Fibroblast of skin of left quadriceps (primary cell): ENCODE measurements at regions not wholly inside any gene's neighbourhood (a gene's known extent, or its start where the extent isn't known, plus 50 kb on each side); places are given as distances from the start of the nearest gene placed in this dataset.
"Not testable (repeated sequence)": the region's sequence is repeated elsewhere in the genome, so short reads cannot be mapped to it uniquely, and the experiment has no call there.

Experiments
- DNase-seq, 2 experiments: peaks; one replicate each; pipeline ENCODE4 v3.0.0-alpha.2; 2013; ENCODE audit warnings: low read depth in 2 of 2

- not testable (repeated sequence) for DNase-seq
Observed at GRCh38 chr3:75444634-75445033, 219.5 kb upstream of the FRG2C start.

- not testable (repeated sequence) for DNase-seq
Observed at GRCh38 chr3:75445234-75445633, 218.9 kb upstream of the FRG2C start.

- DNase-seq: not testable (repeated sequence)
Observed at GRCh38 chr3:75446948-75447347, 217.2 kb upstream of the FRG2C start.

DNA sequence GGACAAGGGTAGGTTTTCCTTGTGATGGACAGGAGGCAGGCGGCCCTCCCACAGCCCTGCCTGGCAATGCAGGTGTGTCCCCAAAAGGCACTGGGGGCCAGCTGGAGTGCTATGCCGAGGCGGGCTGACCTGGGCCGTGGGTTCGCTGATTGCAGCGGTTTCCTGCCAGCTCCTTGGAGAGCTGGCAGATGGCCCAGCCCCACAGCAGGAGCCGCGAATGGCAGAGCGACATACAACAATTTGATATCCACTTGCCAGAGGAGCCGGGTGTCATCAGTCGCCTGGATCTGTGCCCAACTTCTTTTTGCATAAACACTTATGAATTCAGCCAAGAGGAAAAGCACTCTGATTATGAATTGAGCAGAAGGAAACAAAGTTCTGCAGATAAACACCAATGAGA, 210.8 kb upstream of the FRG2C start:
- not testable (repeated sequence) for DNase-seq

DNA sequence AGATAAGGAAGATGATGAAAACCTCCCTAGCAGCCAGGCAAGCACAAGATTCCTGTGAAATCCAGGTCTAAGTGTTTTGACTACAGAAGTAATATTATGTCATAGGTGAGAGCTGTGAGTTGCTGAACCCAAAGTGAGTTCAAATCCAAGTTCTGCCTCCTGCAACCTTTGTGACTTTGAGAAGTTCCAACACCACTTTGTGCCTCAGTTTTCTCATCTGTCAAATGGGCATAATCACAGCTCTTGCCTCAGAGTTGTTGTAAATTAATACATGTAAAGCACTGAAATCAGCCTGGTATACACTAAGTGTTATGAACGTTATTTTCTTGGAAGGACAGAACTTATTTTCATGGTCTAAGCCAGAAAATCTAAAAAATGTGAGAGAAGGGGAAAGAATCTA, 210.3 kb upstream of the FRG2C start:
- not testable (repeated sequence) for DNase-seq

DNA sequence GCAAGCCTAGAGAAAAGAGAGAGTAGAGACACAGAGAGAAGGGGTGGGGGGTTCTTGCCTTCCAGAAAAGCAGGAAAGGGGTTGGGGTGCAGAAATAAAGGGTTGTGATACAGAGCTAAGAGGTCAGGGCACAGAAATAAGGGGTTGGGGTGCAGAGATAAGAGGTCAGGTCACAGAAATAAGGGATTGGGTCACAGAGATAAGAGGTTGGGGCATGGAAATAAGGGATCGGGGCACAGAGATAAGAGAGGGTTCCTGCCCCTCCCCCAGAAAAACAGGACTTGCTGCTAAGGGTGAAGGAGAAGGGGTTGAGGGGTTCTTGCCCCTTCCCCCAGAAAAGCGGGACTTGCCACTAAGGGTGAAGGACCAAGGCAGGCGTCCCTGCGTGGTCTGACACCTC, 189.6 kb upstream of the FRG2C start:
- not testable (repeated sequence) for DNase-seq

DNA sequence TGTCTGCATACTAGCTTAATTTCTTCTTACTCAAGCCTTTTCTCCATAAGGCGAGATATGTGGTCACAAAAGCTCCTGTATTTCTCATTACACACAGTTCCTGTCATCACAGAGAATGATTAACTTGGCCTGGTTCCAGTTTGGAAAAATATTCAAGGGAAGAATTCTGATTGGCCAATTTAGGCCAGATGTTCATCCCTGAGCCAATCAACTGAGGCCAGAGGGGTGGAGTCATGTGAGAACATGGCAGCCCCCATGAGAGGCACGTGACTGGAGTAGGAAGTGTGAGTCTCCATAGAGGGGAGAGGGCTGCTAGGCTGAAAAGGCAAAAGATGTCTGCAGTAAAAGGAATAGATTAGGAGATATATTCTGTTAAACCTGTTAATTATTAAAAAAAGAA, 167.5 kb upstream of the FRG2C start:
- DNase-seq: not testable (repeated sequence)

GRCh38 chr3:75500357-75500756, 163.8 kb upstream of the FRG2C start:
- DNase-seq: not testable (repeated sequence)

DNA sequence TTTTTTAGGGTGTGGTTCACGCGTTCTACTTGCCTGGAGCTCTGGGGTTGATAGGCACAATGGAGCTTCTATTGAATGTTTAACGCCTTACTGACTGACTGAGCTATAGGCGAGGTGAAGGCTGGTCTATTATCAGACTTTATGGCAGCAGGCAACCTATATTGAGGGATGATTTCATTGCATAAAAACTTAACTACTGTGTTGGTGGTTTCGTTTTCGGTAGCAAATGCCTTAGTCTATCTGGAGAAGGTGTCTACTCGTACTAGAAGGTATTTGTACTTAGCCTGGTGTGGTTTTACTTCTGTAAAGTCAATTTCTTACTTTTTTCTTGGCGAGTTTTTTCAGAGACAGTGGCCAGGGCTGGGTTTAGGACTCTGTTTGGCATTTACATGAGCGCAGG, 162.0 kb upstream of the FRG2C start:
- not testable (repeated sequence) for DNase-seq

DNA sequence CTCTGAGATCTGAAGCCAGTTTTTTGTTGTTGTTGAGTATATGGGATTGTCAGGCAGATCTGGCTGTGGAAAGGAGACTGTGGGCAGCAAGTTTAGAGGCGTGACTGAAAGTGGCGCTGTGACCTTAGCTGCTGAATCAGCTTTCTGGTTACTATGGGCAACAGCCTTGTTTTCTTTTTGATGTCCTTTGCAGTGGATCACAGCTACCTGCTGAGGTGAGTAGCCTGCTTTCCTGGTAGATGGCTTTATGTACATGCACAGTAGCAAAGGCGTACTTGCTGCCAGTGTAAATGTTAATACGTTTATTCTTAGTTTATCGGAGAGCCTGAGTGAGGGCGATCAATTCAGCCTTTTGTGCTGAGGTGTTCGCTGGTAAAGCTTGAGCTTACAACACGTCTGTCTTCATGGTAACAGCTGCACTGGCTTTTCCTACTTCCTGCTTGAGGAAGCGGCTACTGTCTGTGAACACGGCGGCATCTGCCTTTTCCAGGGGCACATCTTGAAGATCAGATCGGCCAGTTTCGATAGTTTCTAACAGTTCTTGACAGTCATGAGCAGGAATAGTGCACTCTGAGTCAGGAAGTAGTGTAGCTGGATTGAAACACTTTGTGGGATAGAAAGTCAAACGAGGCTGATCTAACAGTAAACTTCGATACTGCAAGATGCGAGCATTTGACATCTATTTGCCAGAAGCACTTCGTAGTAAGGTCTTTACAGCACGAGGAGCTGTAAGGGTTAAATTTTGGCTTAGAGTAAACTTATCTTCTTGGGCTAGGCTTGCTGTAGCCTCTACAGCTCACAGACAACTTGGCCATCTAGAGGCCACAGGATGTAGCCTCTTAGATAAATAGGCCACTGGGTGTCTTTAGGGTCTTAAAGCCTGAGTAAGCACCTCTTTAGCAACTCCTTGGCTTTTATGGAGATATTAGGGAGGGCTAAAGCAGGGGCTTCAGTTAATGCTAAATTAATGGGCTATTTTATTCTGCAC, 161.1 kb upstream of the FRG2C start:
- not testable (repeated sequence) for DNase-seq

DNA sequence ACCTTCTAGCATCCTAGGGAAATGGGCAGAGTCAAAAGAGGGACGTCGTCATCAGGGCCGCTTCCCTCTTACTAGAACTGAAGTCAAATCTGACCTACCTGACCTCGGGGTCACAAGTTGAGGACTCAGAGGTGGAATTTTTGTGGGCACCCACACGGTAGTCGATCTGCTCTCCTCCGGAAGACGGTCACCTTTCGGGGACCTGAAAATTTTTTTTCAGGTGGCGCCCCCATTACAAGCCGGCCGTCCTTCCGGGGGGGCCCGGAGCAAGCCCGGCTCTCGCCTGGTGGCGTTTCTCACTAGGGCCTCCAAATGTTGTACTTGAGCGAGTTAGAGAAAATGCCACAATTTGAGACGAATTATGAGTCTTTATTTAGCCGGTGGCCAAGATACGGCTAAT, 157.5 kb upstream of the FRG2C start:
- no peak for DNase-seq

- not testable (repeated sequence) for DNase-seq
Observed at GRCh38 chr3:75507956-75508355, 156.2 kb upstream of the FRG2C start.

DNA sequence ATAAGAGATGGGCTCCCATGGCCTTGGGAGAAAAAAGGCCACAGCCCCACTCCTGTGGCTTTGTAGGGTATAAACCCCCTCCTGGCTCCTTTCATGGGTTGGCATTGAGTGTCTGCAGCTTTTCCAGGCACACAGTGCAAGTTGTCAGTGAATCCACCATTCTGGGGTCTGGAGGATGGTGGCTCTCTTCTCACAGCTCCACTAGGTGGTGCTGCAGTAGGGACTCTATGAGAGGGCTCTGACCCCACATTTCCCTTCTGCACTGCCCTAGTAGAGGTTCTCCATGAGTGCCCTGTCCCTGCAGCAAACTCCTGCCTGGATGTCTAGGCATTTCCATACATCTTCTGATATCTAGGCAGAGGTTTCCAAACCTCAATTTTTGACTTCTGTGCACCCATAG, 136.5 kb upstream of the FRG2C start:
- not testable (repeated sequence) for DNase-seq

- not testable (repeated sequence) for DNase-seq
Observed at GRCh38 chr3:75552095-75552494, 112.0 kb upstream of the FRG2C start.

DNA sequence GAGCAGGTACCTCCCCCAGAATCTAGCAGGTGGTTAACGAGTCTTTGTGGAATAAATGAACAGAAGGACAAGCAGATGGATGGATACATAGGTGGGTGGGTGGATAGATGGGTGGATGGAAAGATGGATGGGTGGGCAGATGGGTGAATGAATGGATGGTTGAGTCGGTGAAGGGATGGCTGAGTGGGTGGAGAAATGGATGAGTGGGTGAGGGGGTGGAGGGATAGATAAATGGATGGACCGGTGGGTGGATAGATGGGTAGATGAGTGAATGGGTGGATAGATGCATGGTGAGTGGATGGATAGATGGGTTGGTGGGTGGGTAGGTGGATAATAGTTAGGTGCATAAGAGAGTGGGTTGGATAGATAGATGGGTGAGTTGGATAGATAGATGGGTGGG, 99.7 kb upstream of the FRG2C start:
- not testable (repeated sequence) for DNase-seq

DNA sequence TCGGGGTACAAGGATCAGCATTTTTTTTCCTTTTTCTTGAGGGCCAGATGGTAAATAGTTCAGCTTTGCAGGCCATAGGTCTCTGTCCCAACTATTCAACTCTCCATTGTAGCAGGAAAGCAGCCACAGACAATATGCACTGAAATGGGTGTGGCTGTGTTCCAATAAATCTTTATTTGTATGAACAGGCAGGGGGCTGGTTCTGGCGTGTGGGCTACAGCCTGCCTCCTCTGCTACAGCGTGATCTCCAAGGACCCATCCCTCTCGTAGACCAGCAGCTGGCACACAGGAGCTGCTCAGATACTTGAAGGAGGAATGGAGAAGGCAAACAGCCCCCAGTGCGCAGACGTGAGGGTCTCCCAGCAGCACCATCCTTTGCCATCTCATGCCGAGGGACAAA, 91.8 kb upstream of the FRG2C start:
- not testable (repeated sequence) for DNase-seq

- DNase-seq: not testable (repeated sequence)
Observed at GRCh38 chr3:75579091-75579490, 85.0 kb upstream of the FRG2C start.

DNA sequence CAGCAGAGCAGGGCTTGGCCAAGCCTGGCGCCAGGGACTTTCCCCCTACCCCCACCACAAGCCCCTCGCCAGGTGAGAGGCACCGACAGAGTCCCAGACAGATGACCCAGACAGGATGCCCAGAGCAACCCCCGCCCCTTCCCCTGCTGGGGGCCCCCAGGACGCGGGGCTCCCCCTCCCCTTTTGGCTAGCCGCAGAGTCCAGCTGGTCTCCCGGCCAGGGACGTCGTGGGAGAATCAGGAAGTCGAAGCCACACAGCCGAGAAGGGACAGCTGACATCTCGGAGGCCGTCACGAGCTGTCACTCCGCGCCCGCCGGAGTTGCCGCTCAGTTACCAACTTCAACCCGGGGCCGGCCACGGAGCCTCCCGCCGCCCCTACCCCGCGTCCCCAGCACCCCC, 84.6 kb upstream of the FRG2C start:
- not testable (repeated sequence) for DNase-seq

DNA sequence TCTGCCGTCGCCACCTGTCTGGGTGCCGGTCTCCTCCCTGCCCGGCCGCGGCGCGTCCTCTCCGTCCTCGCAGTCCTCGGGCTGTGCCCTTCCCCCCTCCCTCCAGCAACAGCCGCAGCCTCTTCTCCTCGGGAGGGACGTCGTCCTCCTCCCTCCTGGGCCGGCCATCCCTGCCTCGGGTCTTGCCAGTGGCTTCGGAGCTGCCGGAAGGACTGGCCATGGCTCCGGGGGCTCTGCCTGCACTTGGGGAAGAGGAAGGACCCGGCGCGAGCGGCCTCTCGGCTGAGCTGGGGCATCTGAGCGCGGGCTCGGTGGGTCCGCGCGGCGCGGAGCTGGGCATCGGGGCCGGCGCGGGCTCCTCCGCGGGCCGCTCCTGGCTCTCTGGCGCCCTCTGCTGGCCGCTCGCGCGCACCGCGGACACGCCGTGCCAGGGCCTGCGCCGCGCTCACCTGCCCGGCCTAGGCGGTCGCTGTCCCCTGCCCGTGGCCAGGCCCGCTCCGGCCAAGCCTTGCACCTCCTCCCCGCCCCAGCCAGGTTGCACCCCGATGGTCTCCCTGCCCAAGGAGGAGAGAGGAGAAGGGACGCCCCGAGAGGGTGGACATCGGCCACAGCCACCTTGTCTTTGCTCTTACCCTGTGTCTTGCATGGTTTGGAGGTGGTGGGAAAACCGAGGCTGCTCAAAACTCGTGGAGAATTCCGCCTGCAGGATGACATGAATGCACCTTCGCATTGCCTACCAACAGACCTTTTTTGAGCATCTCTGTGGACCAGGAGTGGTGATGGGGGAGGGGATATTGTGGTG, 83.9 kb upstream of the FRG2C start:
- not testable (repeated sequence) for DNase-seq

DNA sequence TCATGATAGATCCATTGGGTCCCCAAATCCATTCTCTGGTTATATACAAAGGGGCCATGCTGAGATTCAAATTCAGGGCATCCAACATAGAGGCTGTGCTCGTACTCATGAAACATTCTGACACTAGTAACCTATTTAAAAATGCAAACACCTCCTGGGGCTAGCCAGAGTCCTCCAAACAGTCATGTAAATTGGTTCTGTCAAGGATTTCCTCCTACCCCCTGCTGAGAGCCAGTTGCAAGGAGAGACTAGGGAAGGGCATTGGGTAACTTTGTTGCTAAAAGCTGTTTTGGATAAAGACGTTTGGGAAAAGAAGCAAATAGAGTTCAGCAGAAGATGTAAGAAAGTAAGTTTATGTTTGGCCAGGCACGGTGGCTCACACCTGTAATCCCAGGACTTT, 81.6 kb upstream of the FRG2C start:
- DNase-seq: not testable (repeated sequence)

DNA sequence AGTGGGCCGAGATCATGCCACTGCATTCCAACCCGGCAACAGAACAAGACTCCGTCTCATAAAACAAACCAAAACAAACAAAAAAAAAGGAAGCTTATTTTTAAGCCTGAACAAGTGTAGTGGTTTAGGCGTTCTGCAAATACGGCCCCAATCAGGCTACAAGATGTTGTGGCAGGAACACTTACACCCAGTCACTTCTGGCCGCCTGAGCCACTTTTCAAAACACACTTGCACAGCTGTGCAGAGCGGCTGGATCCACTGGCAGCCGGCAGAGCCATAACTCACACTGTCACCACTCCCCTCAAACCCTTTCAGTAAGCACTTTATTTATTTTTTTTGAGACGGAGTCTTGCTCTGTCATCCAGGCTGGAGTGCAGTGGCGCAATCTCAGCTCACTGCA, 81.0 kb upstream of the FRG2C start:
- DNase-seq: not testable (repeated sequence)

- not testable (repeated sequence) for DNase-seq
Observed at GRCh38 chr3:75587695-75588094, 76.4 kb upstream of the FRG2C start.
